Activated naive CD4-positive, alpha-beta T cell treated with anti-CD3 and anti-CD28 coated beads, Interleukin-2, amount 10 ng/mL, durations not matched to agents 7 days and 5 days (primary cell): ENCODE measurements at regions not wholly inside any gene's neighbourhood (a gene's known extent, or its start where the extent isn't known, plus 50 kb on each side); places are given as distances from the start of the nearest gene placed in this dataset.

Source experiments
- CTCF ChIA-PET: fragments of 350-600 bp; sonication (Branson Sonifier 250); formaldehyde crosslinking; loops from one replicate; lab custom pipeline; 2021; ENCODE audit warnings: antibody characterized with exemption; lab: Charles Lee
- DNase-seq: peaks from one replicate; pipeline ENCODE4 v3.0.0-alpha.2; 2020
- H3K27ac Mint-ChIP-seq: one replicate; pipeline ENCODE4 v1.8.0; 2021; ENCODE audit warnings: mild to moderate bottlenecking, moderate library complexity, mixed read lengths
- H3K27me3 Mint-ChIP-seq: one replicate; pipeline ENCODE4 v1.8.0; 2021; ENCODE audit warnings: mild to moderate bottlenecking, mixed read lengths
- H3K36me3 Mint-ChIP-seq: one replicate; pipeline ENCODE4 v1.8.0; 2021; ENCODE audit warnings: mixed read lengths
- H3K4me1 Mint-ChIP-seq: one replicate; pipeline ENCODE4 v1.8.0; 2021; ENCODE audit warnings: mixed read lengths
- H3K4me3 Mint-ChIP-seq: one replicate; pipeline ENCODE4 v1.8.0; 2021; ENCODE audit warnings: mild to moderate bottlenecking, moderate library complexity, mixed read lengths
- H3K9me3 Mint-ChIP-seq: one replicate; pipeline ENCODE4 v1.8.0; 2021; ENCODE audit warnings: mixed read lengths

DNA sequence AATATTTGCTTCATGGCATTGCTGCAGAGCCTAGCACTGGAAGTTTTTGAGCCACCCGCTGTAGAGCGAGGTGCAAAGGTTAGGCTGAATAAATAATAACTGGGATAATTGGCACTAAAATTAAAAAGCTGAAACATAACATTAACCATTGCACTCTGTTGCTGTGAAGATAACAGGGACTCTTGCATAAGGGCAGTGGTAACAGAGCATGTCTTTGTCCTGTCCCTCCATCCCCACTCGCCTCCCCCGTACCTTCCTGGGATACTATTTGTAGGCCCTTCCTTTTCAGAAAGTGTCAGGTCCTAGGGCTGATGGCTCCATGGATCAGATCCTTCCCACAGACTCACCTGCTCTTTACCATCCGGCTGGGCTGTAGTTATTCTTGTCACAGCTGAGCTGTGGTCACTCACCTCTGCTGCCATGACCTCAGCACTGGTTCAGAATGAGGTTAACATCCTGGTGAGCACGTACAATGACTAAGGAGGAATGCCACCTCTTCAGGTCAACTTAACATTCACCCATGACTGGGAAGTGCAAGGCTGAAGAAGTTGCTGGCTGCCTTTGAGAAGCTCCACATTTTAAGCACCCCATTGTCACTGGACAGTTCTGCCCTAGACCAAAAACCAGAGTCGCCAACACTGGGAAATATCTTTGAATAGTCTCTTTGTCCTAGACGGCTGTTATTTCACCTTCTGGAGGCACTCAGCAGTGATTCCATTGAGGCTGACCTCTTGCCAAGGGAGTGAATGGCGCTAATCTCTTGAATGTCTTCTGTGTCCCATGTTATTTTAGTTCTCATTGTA lies 103.2 kb upstream of the KIRREL3 start:
- no peaks in the 10 kb centered on the region for H3K27me3 Mint-ChIP-seq
- H3K27ac Mint-ChIP-seq = no peak overlapping the region
- no peaks in the 10 kb centered on the region for H3K36me3 Mint-ChIP-seq
- CTCF ChIA-PET = no interaction called here
- no peak for DNase-seq
- H3K4me1 Mint-ChIP-seq = no peaks in the 10 kb centered on the region
- H3K4me3 Mint-ChIP-seq = no peak overlapping the region
- H3K9me3 Mint-ChIP-seq = no peaks in the 10 kb centered on the region

DNA sequence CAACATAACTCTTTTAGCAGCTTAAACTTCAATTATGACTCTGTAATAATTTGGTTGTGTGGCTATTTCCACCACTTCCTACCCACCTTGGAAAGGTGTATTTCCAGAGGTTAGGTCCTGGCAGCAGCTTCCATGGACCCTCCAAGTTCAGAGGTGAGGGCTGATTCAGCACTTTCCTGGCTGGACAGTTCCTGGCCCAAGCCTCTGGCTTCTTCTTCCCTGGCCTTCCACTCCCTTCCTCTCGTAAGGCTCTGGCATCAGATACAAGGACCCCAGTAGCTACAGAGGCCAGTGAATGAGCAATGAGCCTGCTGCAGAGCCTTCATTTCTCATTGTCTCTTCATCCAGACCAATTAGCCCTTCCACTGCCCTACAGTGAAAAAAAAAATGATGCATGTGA lies 98.1 kb upstream of the KIRREL3 start:
- CTCF ChIA-PET = no interaction called here
- no peaks in the 10 kb centered on the region for H3K9me3 Mint-ChIP-seq
- H3K4me1 Mint-ChIP-seq = no peaks in the 10 kb centered on the region
- H3K27me3 Mint-ChIP-seq = no peaks in the 10 kb centered on the region
- no peak for DNase-seq
- H3K36me3 Mint-ChIP-seq = no peaks in the 10 kb centered on the region
- H3K27ac Mint-ChIP-seq = no peak overlapping the region
- H3K4me3 Mint-ChIP-seq = no peak overlapping the region

DNA sequence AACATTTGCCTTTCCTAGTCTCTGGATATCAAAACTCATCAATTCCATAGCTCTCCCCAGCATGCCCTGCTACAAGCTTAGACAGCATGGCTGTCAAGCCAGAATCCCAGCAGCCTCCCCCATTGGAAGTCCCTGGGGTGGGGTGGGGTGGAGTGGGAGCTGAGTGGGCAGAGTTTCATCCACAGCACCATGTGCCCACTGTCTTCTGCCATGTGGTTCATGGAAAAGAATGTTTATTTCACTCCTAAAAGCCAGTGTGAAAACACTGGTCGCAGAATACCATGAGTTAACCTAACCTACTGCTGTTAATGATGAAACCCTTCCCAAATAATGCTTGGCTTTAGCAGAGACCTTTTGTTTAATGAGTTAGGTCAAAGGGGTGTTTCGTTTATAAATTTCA lies 80.2 kb upstream of the KIRREL3 start:
- H3K4me1 Mint-ChIP-seq = no peaks in the 10 kb centered on the region
- no peaks in the 10 kb centered on the region for H3K36me3 Mint-ChIP-seq
- DNase-seq = no peak
- H3K9me3 Mint-ChIP-seq = no peaks in the 10 kb centered on the region
- H3K27ac Mint-ChIP-seq = no peak overlapping the region
- no peak overlapping the region for H3K4me3 Mint-ChIP-seq
- no peaks in the 10 kb centered on the region for H3K27me3 Mint-ChIP-seq
- CTCF ChIA-PET = no interaction called here

DNA sequence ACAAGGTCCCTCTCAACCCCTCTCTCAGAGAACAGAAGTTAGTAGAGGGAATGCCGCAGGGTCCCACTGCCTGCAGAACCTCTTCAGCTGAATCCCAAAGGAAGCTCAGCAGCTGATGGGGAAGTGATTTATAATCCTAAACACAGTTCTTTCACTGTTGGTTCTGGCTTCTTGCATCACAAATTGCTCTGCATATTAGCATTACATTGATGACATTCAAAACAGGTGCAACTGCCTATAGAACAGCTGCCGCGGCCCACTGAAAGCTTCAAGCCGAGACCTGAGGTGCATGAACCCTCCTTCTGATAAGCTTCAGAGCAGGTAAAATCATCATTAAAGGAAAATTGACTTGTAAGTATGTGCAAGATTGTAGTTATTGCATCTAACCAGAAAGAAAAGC lies 75.2 kb upstream of the KIRREL3 start:
- Mint-ChIP-seq H3K27ac (no peak overlapping the region), H3K27me3 (no peaks in the 10 kb centered on the region), H3K36me3 (no peaks in the 10 kb centered on the region), H3K4me1 (no peaks in the 10 kb centered on the region), H3K9me3 (no peaks in the 10 kb centered on the region), H3K4me3 (no peak overlapping the region)
- DNase-seq = no peak
- CTCF ChIA-PET = no interaction called here

DNA sequence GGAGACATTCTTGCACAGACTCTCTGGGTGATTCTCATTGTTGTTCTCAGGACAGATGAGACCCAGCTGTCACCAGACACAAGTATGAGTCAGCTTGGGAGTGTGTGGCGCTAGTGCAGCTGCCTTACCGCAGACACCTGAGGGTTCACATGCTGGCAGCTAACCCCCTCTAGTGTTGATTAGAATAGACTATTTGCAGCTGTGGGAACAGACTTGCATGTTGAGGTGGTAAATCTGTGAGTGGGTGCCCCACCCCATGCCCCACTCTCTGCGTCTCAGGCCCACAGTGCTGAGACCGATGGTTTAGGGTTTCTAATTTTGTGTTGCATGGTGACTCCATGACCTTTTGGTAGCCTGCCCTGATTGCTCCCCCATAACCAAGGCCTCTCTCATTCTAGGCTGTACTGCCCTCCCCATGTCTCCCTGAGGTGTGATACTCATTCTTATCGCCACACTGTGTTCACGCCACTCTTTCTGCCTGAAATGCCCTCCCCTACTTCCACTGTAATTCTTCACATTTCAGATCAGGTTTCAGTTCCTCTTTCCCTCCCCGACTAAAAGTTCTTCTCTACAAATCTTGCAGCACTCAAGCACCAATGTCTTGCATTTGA lies 73.7 kb upstream of the KIRREL3 start:
- DNase-seq = no peak
- CTCF ChIA-PET = no interaction called here
- Mint-ChIP-seq H3K9me3 (no peaks in the 10 kb centered on the region), H3K36me3 (no peaks in the 10 kb centered on the region), H3K4me1 (no peaks in the 10 kb centered on the region), H3K27me3 (no peaks in the 10 kb centered on the region), H3K27ac (no peak overlapping the region), H3K4me3 (no peak overlapping the region)

- DNase-seq = no peak
- H3K27ac Mint-ChIP-seq = no peak overlapping the region
- H3K4me3 Mint-ChIP-seq = no peak overlapping the region
- CTCF ChIA-PET = no interaction called here
- no peaks in the 10 kb centered on the region for H3K4me1 Mint-ChIP-seq
- H3K9me3 Mint-ChIP-seq = no peaks in the 10 kb centered on the region
- no peaks in the 10 kb centered on the region for H3K36me3 Mint-ChIP-seq
- H3K27me3 Mint-ChIP-seq = no peaks in the 10 kb centered on the region
These were observed 73.1 kb upstream of the KIRREL3 start for GRCh38 chr11:127073621-127074020.

DNA sequence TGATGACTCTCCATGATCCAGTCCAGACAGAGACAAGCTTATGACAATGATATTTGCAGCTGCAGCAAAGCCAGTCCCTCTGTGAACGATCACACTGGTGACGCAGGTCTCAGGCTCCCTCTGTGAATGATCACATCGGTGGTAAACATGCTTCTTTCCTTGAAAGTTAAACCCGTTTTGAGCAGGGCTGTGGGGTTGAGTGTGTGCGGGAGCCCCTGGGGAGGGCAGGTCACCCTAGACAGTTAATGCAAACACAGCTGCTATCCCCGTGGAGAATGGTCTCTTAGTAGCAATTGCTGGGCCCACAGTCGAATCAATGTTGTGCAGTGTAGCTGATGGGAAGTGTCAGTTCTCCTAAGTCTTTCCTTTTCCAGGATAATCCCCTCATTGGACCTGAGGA lies 71.0 kb upstream of the KIRREL3 start:
- CTCF ChIA-PET = no interaction called here

GRCh38 chr11:127070808-127071207 lies 70.2 kb upstream of the KIRREL3 start:
- no peaks in the 10 kb centered on the region for H3K9me3 Mint-ChIP-seq
- CTCF ChIA-PET = no interaction called here
- H3K27ac Mint-ChIP-seq = no peak overlapping the region
- no peak overlapping the region for H3K4me3 Mint-ChIP-seq
- no peaks in the 10 kb centered on the region for H3K27me3 Mint-ChIP-seq
- no peaks in the 10 kb centered on the region for H3K4me1 Mint-ChIP-seq
- H3K36me3 Mint-ChIP-seq = no peaks in the 10 kb centered on the region
- no peak for DNase-seq

More for the DNA sequence above, 71.0 kb upstream of the KIRREL3 start:
- no peaks in the 10 kb centered on the region for H3K27me3 Mint-ChIP-seq
- no peak overlapping the region for H3K27ac Mint-ChIP-seq
- DNase-seq = no peak
- H3K9me3 Mint-ChIP-seq = no peaks in the 10 kb centered on the region
- H3K4me1 Mint-ChIP-seq = no peaks in the 10 kb centered on the region
- H3K4me3 Mint-ChIP-seq = no peak overlapping the region
- H3K36me3 Mint-ChIP-seq = no peaks in the 10 kb centered on the region

- Mint-ChIP-seq H3K4me1 (no peaks in the 10 kb centered on the region), H3K36me3 (no peaks in the 10 kb centered on the region), H3K9me3 (no peaks in the 10 kb centered on the region), H3K27ac (no peak overlapping the region), H3K27me3 (no peaks in the 10 kb centered on the region), H3K4me3 (no peak overlapping the region)
- CTCF ChIA-PET = no interaction called here
- no peak for DNase-seq
These were observed 66.0 kb upstream of the KIRREL3 start for GRCh38 chr11:127066401-127067090.

DNA sequence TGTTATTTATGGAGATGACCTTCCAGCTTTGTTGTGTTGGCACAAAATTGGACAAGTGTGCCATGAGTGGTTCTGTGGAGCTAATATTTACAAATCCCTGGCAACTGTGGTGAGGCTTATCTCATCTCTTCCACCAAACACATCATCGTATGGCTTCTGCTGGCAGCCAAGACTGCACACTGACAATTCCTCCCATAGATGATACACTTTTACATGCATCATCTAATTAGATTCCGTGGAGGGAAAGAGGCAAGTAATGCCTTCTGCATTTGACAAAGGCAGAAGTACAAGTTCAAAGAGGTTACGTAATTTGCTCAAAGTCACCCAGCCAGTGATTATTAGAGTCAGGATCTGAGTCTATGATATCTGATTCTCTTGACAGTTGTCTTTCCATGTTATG lies 62.7 kb upstream of the KIRREL3 start:
- Mint-ChIP-seq H3K4me1 (no peaks in the 10 kb centered on the region), H3K4me3 (no peak overlapping the region), H3K27me3 (no peaks in the 10 kb centered on the region), H3K9me3 (no peaks in the 10 kb centered on the region), H3K27ac (no peak overlapping the region), H3K36me3 (no peaks in the 10 kb centered on the region)
- no peak for DNase-seq
- CTCF ChIA-PET = no interaction called here

DNA sequence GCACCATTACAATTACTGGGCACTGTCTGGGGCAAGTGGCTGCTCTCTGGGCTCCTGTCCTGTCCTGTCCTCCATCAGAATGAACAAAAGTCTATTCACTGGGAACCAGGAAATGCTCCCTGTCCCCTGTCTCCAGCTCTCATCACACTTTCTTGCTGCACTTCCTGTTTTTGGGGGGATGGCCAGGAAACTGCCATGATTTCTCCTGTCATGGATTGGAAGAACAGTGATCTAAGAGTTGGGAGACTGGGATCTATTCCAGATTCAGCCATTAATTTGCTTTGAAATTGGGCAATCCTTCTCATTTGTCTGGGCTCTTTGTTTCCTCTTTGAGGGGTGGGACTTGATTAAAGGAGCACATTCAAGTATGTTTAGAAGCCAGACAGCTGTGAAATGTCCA lies 61.4 kb upstream of the KIRREL3 start:
- Mint-ChIP-seq H3K36me3 (no peaks in the 10 kb centered on the region), H3K4me1 (no peaks in the 10 kb centered on the region), H3K9me3 (no peaks in the 10 kb centered on the region), H3K27me3 (no peaks in the 10 kb centered on the region), H3K27ac (no peak overlapping the region), H3K4me3 (no peak overlapping the region)
- no peak for DNase-seq
- CTCF ChIA-PET = no interaction called here

- CTCF ChIA-PET = no interaction called here
- H3K36me3 Mint-ChIP-seq = no peaks in the 10 kb centered on the region
- no peak overlapping the region for H3K4me3 Mint-ChIP-seq
- no peak for DNase-seq
- H3K4me1 Mint-ChIP-seq = no peaks in the 10 kb centered on the region
- no peak overlapping the region for H3K27ac Mint-ChIP-seq
- no peaks in the 10 kb centered on the region for H3K27me3 Mint-ChIP-seq
- no peaks in the 10 kb centered on the region for H3K9me3 Mint-ChIP-seq
These were observed 59.2 kb upstream of the KIRREL3 start for GRCh38 chr11:127059750-127060149.

DNA sequence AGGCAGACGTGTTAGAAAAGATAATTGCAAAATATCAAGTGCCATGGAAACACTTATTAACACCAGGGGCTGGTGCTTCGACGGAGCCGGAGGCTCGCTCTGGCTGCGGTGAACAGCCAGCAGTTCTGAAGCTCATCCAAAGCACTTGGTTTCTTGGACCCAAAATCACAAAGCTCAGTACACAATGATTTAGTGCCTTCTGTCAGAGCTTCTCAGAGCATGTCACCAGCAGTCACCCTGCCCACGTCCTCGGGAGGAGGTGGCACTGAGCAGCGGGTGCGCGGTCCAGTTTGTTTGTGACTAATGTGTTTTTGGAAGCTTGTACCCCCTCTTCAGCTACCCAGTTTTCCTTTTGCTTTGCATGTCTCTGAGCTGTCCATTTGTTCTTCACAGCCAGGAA lies 58.7 kb upstream of the KIRREL3 start:
- Mint-ChIP-seq H3K36me3 (no peaks in the 10 kb centered on the region), H3K27me3 (no peaks in the 10 kb centered on the region), H3K4me1 (no peaks in the 10 kb centered on the region), H3K4me3 (no peak overlapping the region), H3K9me3 (no peaks in the 10 kb centered on the region), H3K27ac (no peak overlapping the region)
- CTCF ChIA-PET = interaction anchor here (0.6 kb wide), 1 partner anchor 574 kb away, joined by 3 read pairs; no protein-coding TSS in a partner anchor
- no peak for DNase-seq

DNA sequence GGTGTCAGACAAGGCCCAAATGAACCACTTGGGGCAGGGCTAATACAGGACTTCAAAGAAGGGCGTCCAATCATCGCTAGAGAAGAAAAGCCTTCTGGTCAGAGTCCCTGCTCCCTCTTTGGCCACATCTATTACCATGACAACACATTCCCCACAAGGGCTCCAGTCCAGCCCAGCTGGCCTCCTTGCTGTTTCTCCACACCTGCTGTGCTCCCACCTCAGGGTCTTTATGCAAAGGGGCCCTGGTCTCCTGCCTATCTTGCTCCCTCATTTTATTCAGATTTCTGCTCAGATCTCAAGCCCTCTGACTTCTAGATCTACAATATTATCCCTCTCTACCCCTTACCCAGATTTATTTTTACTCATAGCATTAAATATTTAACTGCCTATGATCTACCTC lies 58.0 kb upstream of the KIRREL3 start:
- DNase-seq = no peak
- Mint-ChIP-seq H3K4me3 (no peak overlapping the region), H3K27ac (no peak overlapping the region), H3K9me3 (no peaks in the 10 kb centered on the region), H3K4me1 (no peaks in the 10 kb centered on the region), H3K27me3 (no peaks in the 10 kb centered on the region), H3K36me3 (no peaks in the 10 kb centered on the region)
- CTCF ChIA-PET = no interaction called here

DNA sequence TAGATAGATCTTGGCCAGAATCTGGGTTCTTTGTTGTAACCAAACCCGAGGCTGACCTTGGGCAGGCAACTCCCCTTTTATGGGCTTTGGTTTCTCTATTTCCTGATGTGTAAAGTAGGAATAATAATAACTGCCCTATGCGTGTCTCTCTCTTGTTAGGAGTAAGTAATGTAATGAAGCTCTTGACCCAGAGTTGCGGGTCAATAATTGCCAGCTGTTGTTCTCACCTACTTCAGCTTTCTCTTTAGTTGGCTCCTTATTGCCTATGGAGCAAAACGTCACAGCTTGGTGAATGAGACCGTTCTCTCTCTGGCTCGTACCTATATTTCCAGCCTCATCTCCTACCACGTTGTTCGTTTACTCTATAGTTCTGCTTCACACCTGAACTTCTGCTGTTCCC lies 56.6 kb upstream of the KIRREL3 start:
- no peaks in the 10 kb centered on the region for H3K9me3 Mint-ChIP-seq
- CTCF ChIA-PET = no interaction called here
- H3K36me3 Mint-ChIP-seq = no peaks in the 10 kb centered on the region
- H3K4me3 Mint-ChIP-seq = no peak overlapping the region
- no peak overlapping the region for H3K27ac Mint-ChIP-seq
- no peaks in the 10 kb centered on the region for H3K4me1 Mint-ChIP-seq
- no peak for DNase-seq
- H3K27me3 Mint-ChIP-seq = no peaks in the 10 kb centered on the region
